Colonic mucosa (tissue), 4 donors: ENCODE measurements at regions not wholly inside any gene's neighbourhood (a gene's known extent, or its start where the extent isn't known, plus 50 kb on each side); places are given as distances from the start of the nearest gene placed in this dataset.

Experiments
- DNase-seq: peaks from one replicate; pipeline ENCODE4 v3.0.0-alpha.2; 2020
- H3K27ac ChIP-seq: fragments of 200-600 bp; one replicate; pipeline ENCODE4 v1.8.0; 2021
- H3K27me3 ChIP-seq: fragments of 200-600 bp; one replicate; pipeline ENCODE4 v1.8.0; 2021
- H3K36me3 ChIP-seq: fragments of 200-600 bp; one replicate; pipeline ENCODE4 v1.8.0; 2021
- H3K4me1 ChIP-seq: fragments of 200-600 bp; one replicate; pipeline ENCODE4 v1.8.0; 2021; ENCODE audit warnings: mild to moderate bottlenecking
- H3K4me3 ChIP-seq: fragments of 200-600 bp; one replicate; pipeline ENCODE4 v1.8.0; 2021
- H3K9ac ChIP-seq, 2 donors: one replicate each; pipeline ENCODE4 v1.7.0; 2013; ENCODE audit warnings: control low read depth in 2 of 2, low read depth in 2 of 2, low read length in 2 of 2
- H3K9me3 ChIP-seq: fragments of 200-600 bp; one replicate; pipeline ENCODE4 v1.8.0; 2021
- intact Hi-C: fragments of 100-400 bp; cut with DNase I; formaldehyde crosslinking; loops from one replicate; pipeline ENCODE4 v1.14.1; 2022
- TF ChIP-seq, protein P1 (sequence below): fragments of 200-600 bp; IDR thresholded peaks from one replicate; pipeline ENCODE4 v1.8.0; 2022; ENCODE audit warnings: antibody characterized with exemption, mild to moderate bottlenecking
- donor health status: healthy.
- donor health status: DM: no; HTN: no; CAD: no.
- donor health status: DM: no; HTN: no; CAD: no.

DNA sequence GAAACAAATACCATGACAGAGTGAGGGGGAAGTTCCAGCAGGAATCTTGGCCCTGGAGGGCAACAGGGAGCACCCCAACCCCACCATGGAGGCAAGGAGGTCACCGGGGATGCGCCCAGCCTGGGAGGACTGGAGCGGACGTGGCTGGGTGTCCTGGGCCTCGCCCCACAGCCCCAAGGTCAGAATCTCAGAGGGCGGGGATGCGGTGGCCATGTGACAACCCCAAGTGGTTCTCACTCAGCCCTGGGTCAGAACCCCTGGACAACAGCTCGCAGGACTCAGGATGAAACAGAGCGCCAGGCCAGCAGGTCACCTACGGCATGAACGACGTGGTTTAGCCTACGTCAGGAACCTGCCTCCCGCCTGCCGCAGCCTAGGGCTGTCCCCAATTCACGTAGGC, 64.0 kb upstream of the ZNF354A start:
- intact Hi-C loops: no loop called here
- TF ChIP-seq, protein P1, sequence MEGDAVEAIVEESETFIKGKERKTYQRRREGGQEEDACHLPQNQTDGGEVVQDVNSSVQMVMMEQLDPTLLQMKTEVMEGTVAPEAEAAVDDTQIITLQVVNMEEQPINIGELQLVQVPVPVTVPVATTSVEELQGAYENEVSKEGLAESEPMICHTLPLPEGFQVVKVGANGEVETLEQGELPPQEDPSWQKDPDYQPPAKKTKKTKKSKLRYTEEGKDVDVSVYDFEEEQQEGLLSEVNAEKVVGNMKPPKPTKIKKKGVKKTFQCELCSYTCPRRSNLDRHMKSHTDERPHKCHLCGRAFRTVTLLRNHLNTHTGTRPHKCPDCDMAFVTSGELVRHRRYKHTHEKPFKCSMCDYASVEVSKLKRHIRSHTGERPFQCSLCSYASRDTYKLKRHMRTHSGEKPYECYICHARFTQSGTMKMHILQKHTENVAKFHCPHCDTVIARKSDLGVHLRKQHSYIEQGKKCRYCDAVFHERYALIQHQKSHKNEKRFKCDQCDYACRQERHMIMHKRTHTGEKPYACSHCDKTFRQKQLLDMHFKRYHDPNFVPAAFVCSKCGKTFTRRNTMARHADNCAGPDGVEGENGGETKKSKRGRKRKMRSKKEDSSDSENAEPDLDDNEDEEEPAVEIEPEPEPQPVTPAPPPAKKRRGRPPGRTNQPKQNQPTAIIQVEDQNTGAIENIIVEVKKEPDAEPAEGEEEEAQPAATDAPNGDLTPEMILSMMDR: no peak
- no peak for DNase-seq

DNA sequence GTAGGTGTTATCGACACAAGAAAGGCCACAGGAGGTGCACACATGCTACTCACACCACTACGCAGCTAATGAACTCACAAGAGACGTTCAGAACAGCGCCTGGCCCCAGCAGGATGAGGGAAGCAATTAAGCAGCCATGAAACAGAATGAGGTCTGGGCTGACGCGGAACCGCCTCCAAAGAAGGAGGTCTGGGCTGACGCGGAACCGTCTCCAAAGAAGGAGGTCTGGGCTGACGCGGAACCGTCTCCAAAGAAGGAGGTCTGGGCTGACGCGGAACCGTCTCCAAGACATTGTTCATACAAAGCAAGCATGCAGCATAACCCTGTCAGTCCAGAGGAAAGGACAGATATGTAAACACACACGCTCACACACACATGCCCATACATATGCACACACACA, 63.2 kb upstream of the ZNF354A start:
- intact Hi-C loops: no loop called here
- Histone ChIP-seq H3K9ac (no peak overlapping the region), H3K9me3 (no peaks in the 10 kb centered on the region), H3K4me1 (no peaks in the 10 kb centered on the region), H3K27ac (no peak overlapping the region), H3K27me3 (no peaks in the 10 kb centered on the region), H3K36me3 (no peaks in the 10 kb centered on the region), H3K4me3 (no peak overlapping the region)
- TF ChIP-seq, protein P1: no peak
- DNase-seq: no peak

More for the DNA sequence above, 64.0 kb upstream of the ZNF354A start:
- H3K27ac ChIP-seq: no peak overlapping the region
- H3K36me3 ChIP-seq: no peaks in the 10 kb centered on the region
- H3K4me3 ChIP-seq: no peak overlapping the region
- no peaks in the 10 kb centered on the region for H3K27me3 ChIP-seq
- no peaks in the 10 kb centered on the region for H3K4me1 ChIP-seq
- H3K9me3 ChIP-seq: no peaks in the 10 kb centered on the region
- H3K9ac ChIP-seq: no peak overlapping the region

DNA sequence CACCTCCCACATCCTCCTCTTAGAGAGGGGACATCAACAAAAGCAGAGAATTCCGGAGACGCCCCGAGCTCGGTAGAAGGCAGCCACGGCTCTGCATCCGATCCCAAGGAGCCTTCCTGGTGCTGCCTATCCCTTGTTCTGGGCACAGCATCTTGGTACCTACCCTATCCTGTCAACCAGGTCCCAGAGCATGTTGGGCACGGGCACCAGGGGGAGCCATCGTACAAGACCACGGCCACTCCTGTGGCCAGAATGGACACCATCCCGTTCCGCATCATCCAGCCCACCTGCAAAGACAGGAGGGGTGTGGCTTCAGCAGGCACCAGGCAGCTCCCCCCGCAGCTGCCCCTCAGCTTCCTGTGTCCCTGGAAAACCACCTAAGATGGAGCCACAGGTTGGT, 62.7 kb upstream of the ZNF354A start:
- TF ChIP-seq, protein P1: no peak
- Histone ChIP-seq H3K4me3 (no peak overlapping the region), H3K27me3 (no peaks in the 10 kb centered on the region), H3K36me3 (no peaks in the 10 kb centered on the region), H3K9me3 (no peaks in the 10 kb centered on the region), H3K27ac (no peak overlapping the region), H3K9ac (no peak overlapping the region), H3K4me1 (no peaks in the 10 kb centered on the region)
- intact Hi-C loops: no loop called here
- peak; percentile 26 for DNase-seq

DNA sequence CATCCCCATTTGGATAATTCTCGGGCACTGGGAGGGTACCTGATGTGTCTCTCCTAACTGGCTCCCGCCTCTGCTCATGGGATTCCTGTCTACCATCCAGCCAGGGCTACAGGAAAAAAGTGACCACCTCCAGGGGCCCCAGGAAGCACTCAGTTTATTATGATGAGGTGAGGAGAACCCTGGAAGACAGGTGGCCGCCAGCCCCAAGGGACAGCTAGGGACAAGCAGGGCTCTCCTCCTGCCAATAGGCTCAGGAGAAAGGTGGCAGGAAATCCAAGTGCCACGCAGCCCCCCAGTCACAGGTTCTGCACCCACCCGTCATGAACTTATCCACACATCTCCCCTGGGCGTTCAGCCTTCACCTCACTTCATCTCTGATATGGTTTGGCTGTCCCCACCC, 61.5 kb upstream of the ZNF354A start:
- H3K27me3 ChIP-seq: no peaks in the 10 kb centered on the region
- no peak for DNase-seq
- no peaks in the 10 kb centered on the region for H3K4me1 ChIP-seq
- H3K36me3 ChIP-seq: no peaks in the 10 kb centered on the region
- H3K27ac ChIP-seq: no peak overlapping the region
- no peak overlapping the region for H3K4me3 ChIP-seq
- H3K9ac ChIP-seq: no peak overlapping the region
- TF ChIP-seq, protein P1: no peak
- intact Hi-C loops: no loop called here
- no peaks in the 10 kb centered on the region for H3K9me3 ChIP-seq

DNA sequence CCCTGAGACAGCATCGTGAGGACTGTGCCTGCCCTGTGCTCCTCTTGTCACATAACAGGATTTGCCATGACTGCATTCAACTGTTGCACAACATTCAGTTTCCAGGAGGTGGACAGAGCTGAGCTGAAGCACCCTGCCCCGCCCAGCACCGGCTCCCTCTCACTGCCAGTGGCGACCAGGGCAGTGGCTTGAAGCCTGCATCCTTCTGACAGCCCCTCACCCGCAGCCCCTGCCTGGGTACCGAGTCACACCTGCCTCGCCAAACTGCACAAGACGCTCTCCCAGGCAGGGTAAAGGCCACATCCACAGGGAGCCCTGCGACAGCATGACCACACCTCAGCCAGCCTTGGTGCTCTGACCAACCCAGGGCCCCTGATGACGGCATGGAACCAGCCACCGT, 59.9 kb upstream of the ZNF354A start:
- TF ChIP-seq, protein P1: no peak
- Histone ChIP-seq H3K4me3 (no peak overlapping the region), H3K27ac (no peak overlapping the region), H3K27me3 (no peaks in the 10 kb centered on the region), H3K4me1 (no peaks in the 10 kb centered on the region), H3K9me3 (no peaks in the 10 kb centered on the region), H3K36me3 (no peaks in the 10 kb centered on the region), H3K9ac (no peak overlapping the region)
- intact Hi-C loops: no loop called here
- no peak for DNase-seq
